ENCODE measurements at regions not wholly inside any gene's neighbourhood (a gene's known extent, or its start where the extent isn't known, plus 50 kb on each side); places are given as distances from the start of the nearest gene placed in this dataset.

GRCh38 chr16:6246266-6246665 lies 1086.4 kb upstream of the RBFOX1 start:
- no peak for DNase-seq (ENCODE audit: extremely low spot score)
- TF ChIP-seq ARNT (IDR thresholded peaks at IDR 0.05) = no peak
- CTCF ChIA-PET = no interaction called here
- POLR2A ChIA-PET = no interaction called here

- ChIA-PET CTCF (no interaction called here), POLR2A (no interaction called here)
- no peak for DNase-seq (ENCODE audit: extremely low spot score)
- TF ChIP-seq TARDBP (IDR thresholded peaks at IDR 0.05) (no peak), L3MBTL2 (conservative IDR thresholded peaks at IDR 0.05) (no peak), BHLHE40 (IDR thresholded peaks at IDR 0.05; ENCODE audit: borderline replicate concordance) (no peak), SUZ12 (IDR thresholded peaks at IDR 0.05) (no peak), PKNOX1 (IDR thresholded peaks at IDR 0.05) (no peak), LEF1 (IDR thresholded peaks at IDR 0.05; ENCODE audit: borderline replicate concordance) (no peak), FOXM1 (IDR thresholded peaks at IDR 0.05; ENCODE audit: borderline replicate concordance) (no peak), ZNF384 (IDR thresholded peaks at IDR 0.05) (no peak), ELF4 (IDR thresholded peaks at IDR 0.05) (no peak), HDGF (IDR thresholded peaks at IDR 0.05; ENCODE audit: borderline replicate concordance) (no peak), ARNT (IDR thresholded peaks at IDR 0.05) (no peak), FOXK2 (IDR thresholded peaks at IDR 0.05) (no peak), SP1 (IDR thresholded peaks at IDR 0.05) (no peak), CTBP1 (IDR thresholded peaks at IDR 0.05; ENCODE audit: borderline replicate concordance) (no peak), FOXA1 (IDR thresholded peaks at IDR 0.05) (no peak), NFRKB (IDR thresholded peaks at IDR 0.05) (no peak)
These were observed 1100.6 kb upstream of the RBFOX1 start for GRCh38 chr16:6232056-6232455.

GRCh38 chr16:6231398-6231797 lies 1101.2 kb upstream of the RBFOX1 start:
- ChIA-PET POLR2A (no interaction called here), CTCF (no interaction called here)
- TF ChIP-seq ELF4 (IDR thresholded peaks at IDR 0.05) (no peak), FOXK2 (IDR thresholded peaks at IDR 0.05) (no peak)

GRCh38 chr16:6229186-6229585 lies 1103.5 kb upstream of the RBFOX1 start:
- ChIA-PET POLR2A (no interaction called here), CTCF (no interaction called here)
- TF ChIP-seq FOXA1 (IDR thresholded peaks at IDR 0.05) (no peak), FOXM1 (IDR thresholded peaks at IDR 0.05; ENCODE audit: borderline replicate concordance) (no peak), BHLHE40 (IDR thresholded peaks at IDR 0.05; ENCODE audit: borderline replicate concordance) (no peak), SP1 (IDR thresholded peaks at IDR 0.05) (no peak), NFRKB (IDR thresholded peaks at IDR 0.05) (no peak), PKNOX1 (IDR thresholded peaks at IDR 0.05) (no peak), ELF4 (IDR thresholded peaks at IDR 0.05) (no peak), HDGF (IDR thresholded peaks at IDR 0.05; ENCODE audit: borderline replicate concordance) (no peak), LEF1 (IDR thresholded peaks at IDR 0.05; ENCODE audit: borderline replicate concordance) (no peak), FOXK2 (IDR thresholded peaks at IDR 0.05) (no peak), ZNF384 (IDR thresholded peaks at IDR 0.05) (no peak), ARNT (IDR thresholded peaks at IDR 0.05) (no peak), SUZ12 (IDR thresholded peaks at IDR 0.05) (no peak), TARDBP (IDR thresholded peaks at IDR 0.05) (no peak), CTBP1 (IDR thresholded peaks at IDR 0.05; ENCODE audit: borderline replicate concordance) (no peak), L3MBTL2 (conservative IDR thresholded peaks at IDR 0.05) (no peak)
- no peak for DNase-seq (ENCODE audit: extremely low spot score)

More at GRCh38 chr16:6231398-6231797, 1101.2 kb upstream of the RBFOX1 start:
- no peak for DNase-seq (ENCODE audit: extremely low spot score)

GRCh38 chr16:6218855-6219254 lies 1113.8 kb upstream of the RBFOX1 start:
- DNase-seq (ENCODE audit: extremely low spot score) = no peak
- CTCF ChIA-PET = no interaction called here
- TF ChIP-seq ELF4 (IDR thresholded peaks at IDR 0.05) (no peak), L3MBTL2 (conservative IDR thresholded peaks at IDR 0.05) (no peak), FOXA1 (IDR thresholded peaks at IDR 0.05) (no peak)
- POLR2A ChIA-PET = no interaction called here

GRCh38 chr16:6216836-6217235 lies 1115.8 kb upstream of the RBFOX1 start:
- TF ChIP-seq HDGF (IDR thresholded peaks at IDR 0.05; ENCODE audit: borderline replicate concordance) = no peak
- DNase-seq (ENCODE audit: extremely low spot score) = no peak
- CTCF ChIA-PET = no interaction called here
- POLR2A ChIA-PET = no interaction called here

GRCh38 chr16:6211644-6212043 lies 1114.0 kb upstream of the EEF2KMT start:
- CTCF ChIA-PET = no interaction called here
- no peak for DNase-seq (ENCODE audit: extremely low spot score)
- TF ChIP-seq ZNF384 (IDR thresholded peaks at IDR 0.05) (no peak), ARNT (IDR thresholded peaks at IDR 0.05) (no peak), FOXK2 (IDR thresholded peaks at IDR 0.05) (no peak), NFRKB (IDR thresholded peaks at IDR 0.05) (no peak), BHLHE40 (IDR thresholded peaks at IDR 0.05; ENCODE audit: borderline replicate concordance) (no peak), ELF4 (IDR thresholded peaks at IDR 0.05) (no peak), PKNOX1 (IDR thresholded peaks at IDR 0.05) (no peak), CTBP1 (IDR thresholded peaks at IDR 0.05; ENCODE audit: borderline replicate concordance) (no peak), FOXA1 (IDR thresholded peaks at IDR 0.05) (no peak), L3MBTL2 (conservative IDR thresholded peaks at IDR 0.05) (no peak), HDGF (IDR thresholded peaks at IDR 0.05; ENCODE audit: borderline replicate concordance) (no peak), FOXM1 (IDR thresholded peaks at IDR 0.05; ENCODE audit: borderline replicate concordance) (no peak)
- POLR2A ChIA-PET = no interaction called here
